ENCODE measurements at regions not wholly inside any gene's neighbourhood (a gene's known extent, or its start where the extent isn't known, plus 50 kb on each side); places are given as distances from the start of the nearest gene placed in this dataset.

- TF ChIP-seq SMC3 (conservative IDR thresholded peaks at IDR 0.05; ENCODE audit: poor library complexity) (no peak), MXI1 (conservative IDR thresholded peaks at IDR 0.05; ENCODE audit: poor library complexity, severe bottlenecking) (no peak)
Measured at GRCh38 chr2:167471734-167472133, 583.5 kb downstream of the XIRP2 start (continued).

GRCh38 chr2:167471332-167471731 is 583.1 kb downstream of the XIRP2 start:
- no peaks in the 10 kb centered on the region for H3F3A ChIP-seq (ENCODE audit: insufficient read depth, low read length, poor library complexity, severe bottlenecking)
- no peaks in the 10 kb centered on the region for H3K9me2 ChIP-seq (ENCODE audit: insufficient read depth, low read length)
- no peak overlapping the region for H3K4me2 ChIP-seq (ENCODE audit: low read length)
- no peak overlapping the region for H3K9ac ChIP-seq (ENCODE audit: low read length)
- H3K4me3 ChIP-seq (ENCODE audit: low read length): no peak overlapping the region
- no peak overlapping the region for H3K27ac ChIP-seq (ENCODE audit: low read length)
- no peaks in the 10 kb centered on the region for H3K79me2 ChIP-seq (replicated peaks; ENCODE audit: insufficient read depth, low read length)
- no peak overlapping the region for H2AFZ ChIP-seq (ENCODE audit: low read depth, low read length)
- H3K9me3 ChIP-seq (ENCODE audit: low read length): no peaks in the 10 kb centered on the region
- TF ChIP-seq RAD21 (conservative IDR thresholded peaks at IDR 0.05): no peak
- TF ChIP-seq CTCF (IDR thresholded peaks at IDR 0.05; ENCODE audit: poor library complexity, severe bottlenecking): no peak
- TF ChIP-seq EZH2 (IDR thresholded peaks at IDR 0.05; ENCODE audit: borderline replicate concordance, insufficient read depth, low read length, poor library complexity, severe bottlenecking): no peak
- TF ChIP-seq MXI1 (conservative IDR thresholded peaks at IDR 0.05; ENCODE audit: poor library complexity, severe bottlenecking): no peak
- no peak for TF ChIP-seq EP300 (conservative IDR thresholded peaks at IDR 0.05; ENCODE audit: poor library complexity, severe bottlenecking)
- no peak for TF ChIP-seq POLR2AphosphoS5 (IDR thresholded peaks at IDR 0.05)
- TF ChIP-seq SMC3 (conservative IDR thresholded peaks at IDR 0.05; ENCODE audit: poor library complexity): no peak
- TF ChIP-seq REST (IDR thresholded peaks at IDR 0.05; ENCODE audit: borderline replicate concordance): no peak
- no peak for TF ChIP-seq TAF1 (IDR thresholded peaks at IDR 0.05; ENCODE audit: low read depth)
- H3K27me3 ChIP-seq (ENCODE audit: insufficient read depth, low read depth, low read length): no peaks in the 10 kb centered on the region
- no peaks in the 10 kb centered on the region for H4K20me1 ChIP-seq (ENCODE audit: insufficient read depth)
- H3K36me3 ChIP-seq (ENCODE audit: insufficient read depth, low read length): no peaks in the 10 kb centered on the region

- no peak overlapping the region for H3K4me3 ChIP-seq (ENCODE audit: low read length)
- H3K9me3 ChIP-seq (ENCODE audit: low read length): no peaks in the 10 kb centered on the region
- TF ChIP-seq CTCF (IDR thresholded peaks at IDR 0.05; ENCODE audit: poor library complexity, severe bottlenecking) (no peak), EZH2 (IDR thresholded peaks at IDR 0.05; ENCODE audit: borderline replicate concordance, insufficient read depth, low read length, poor library complexity, severe bottlenecking) (no peak), EP300 (conservative IDR thresholded peaks at IDR 0.05; ENCODE audit: poor library complexity, severe bottlenecking) (no peak), TAF1 (IDR thresholded peaks at IDR 0.05; ENCODE audit: low read depth) (no peak), POLR2AphosphoS5 (IDR thresholded peaks at IDR 0.05) (no peak), REST (IDR thresholded peaks at IDR 0.05; ENCODE audit: borderline replicate concordance) (no peak), MXI1 (conservative IDR thresholded peaks at IDR 0.05; ENCODE audit: poor library complexity, severe bottlenecking) (no peak), RAD21 (conservative IDR thresholded peaks at IDR 0.05) (no peak), SMC3 (conservative IDR thresholded peaks at IDR 0.05; ENCODE audit: poor library complexity) (no peak)
- no peaks in the 10 kb centered on the region for H3K9me2 ChIP-seq (ENCODE audit: insufficient read depth, low read length)
- H2AFZ ChIP-seq (ENCODE audit: low read depth, low read length): no peak overlapping the region
- no peaks in the 10 kb centered on the region for H4K20me1 ChIP-seq (ENCODE audit: insufficient read depth)
- no peaks in the 10 kb centered on the region for H3F3A ChIP-seq (ENCODE audit: insufficient read depth, low read length, poor library complexity, severe bottlenecking)
- H3K36me3 ChIP-seq (ENCODE audit: insufficient read depth, low read length): no peaks in the 10 kb centered on the region
- no peak overlapping the region for H3K27ac ChIP-seq (ENCODE audit: low read length)
- no peaks in the 10 kb centered on the region for H3K27me3 ChIP-seq (ENCODE audit: insufficient read depth, low read depth, low read length)
- H3K9ac ChIP-seq (ENCODE audit: low read length): no peak overlapping the region
- H3K4me2 ChIP-seq (ENCODE audit: low read length): no peak overlapping the region
- no peaks in the 10 kb centered on the region for H3K79me2 ChIP-seq (replicated peaks; ENCODE audit: insufficient read depth, low read length)
Measured at GRCh38 chr2:167462379-167462778, 574.1 kb downstream of the XIRP2 start.

Measured in neural cell (in vitro differentiated cells).